ENCODE measurements at regions not wholly inside any gene's neighbourhood (a gene's known extent, or its start where the extent isn't known, plus 50 kb on each side); places are given as distances from the start of the nearest gene placed in this dataset.
A peak's percentile ranks its signal among the peaks of the same experiment; 100 is the strongest.
"Not testable (repeated sequence)": the region's sequence is repeated elsewhere in the genome, so short reads cannot be mapped to it uniquely, and the experiment has no call there.

GRCh38 chr4:26238426-26238777, 82.4 kb upstream of the RBPJ start:
- ATAC-seq (ENCODE audit: low FRiP score in 2 of 2), result no peak
- WGBS, 2 donors, result 43 to 56% methylated on average over 4 of the region's 4 CpGs
- no peaks in the 10 kb centered on the region for H3K27me3 ChIP-seq
- no peaks in the 10 kb centered on the region for H3K36me3 ChIP-seq
- TF ChIP-seq EP300 (IDR thresholded peaks at IDR 0.05) (no peak), POLR2A (IDR thresholded peaks at IDR 0.05) (no peak), POLR2AphosphoS5 (IDR thresholded peaks at IDR 0.05) (no peak), CTCF (IDR thresholded peaks at IDR 0.05) (no peak)
- peak overlapping the region in 2 of 4 donors; percentile 29 to 36 for H3K27ac ChIP-seq
- no peak overlapping the region for H3K4me3 ChIP-seq
- H3K9me3 ChIP-seq, result no peaks in the 10 kb centered on the region
- no peak for DNase-seq
- H3K4me1 ChIP-seq, result peaks cover 0 to 8% (median 0%) of the 10 kb centered on the region in 4 donors

GRCh38 chr4:26238778-26239679, 81.8 kb upstream of the RBPJ start:
- no peaks in the 10 kb centered on the region for H3K9me3 ChIP-seq
- no peaks in the 10 kb centered on the region for H3K27me3 ChIP-seq
- DNase-seq (no peak), ATAC-seq (ENCODE audit: low FRiP score in 2 of 2) (peak in 1 of 2 donors; percentile 59)
- no peaks in the 10 kb centered on the region for H3K36me3 ChIP-seq
- TF ChIP-seq POLR2AphosphoS5 (IDR thresholded peaks at IDR 0.05) (no peak), POLR2A (IDR thresholded peaks at IDR 0.05) (no peak), CTCF (IDR thresholded peaks at IDR 0.05) (no peak)
- peak overlapping the region in 3 of 4 donors; percentile 29 to 36 (median 33) for H3K27ac ChIP-seq
- no peak overlapping the region for H3K4me3 ChIP-seq
- H3K4me1 ChIP-seq, result peaks cover 0 to 8% (median 0%) of the 10 kb centered on the region in 4 donors
- WGBS, 2 donors, result 52 to 58% methylated on average over 12 of the region's 12 CpGs

- DNase-seq (no peak), ATAC-seq (ENCODE audit: low FRiP score in 2 of 2) (no peak)
- H3K36me3 ChIP-seq, result no peaks in the 10 kb centered on the region
- H3K4me1 ChIP-seq, result peaks cover 0 to 8% (median 0%) of the 10 kb centered on the region in 4 donors
- H3K27ac ChIP-seq, result peak overlapping the region in 2 of 4 donors; percentile 29 to 33
- no peak for TF ChIP-seq POLR2A (IDR thresholded peaks at IDR 0.05)
- TF ChIP-seq CTCF (IDR thresholded peaks at IDR 0.05), result no peak
- TF ChIP-seq EP300 (IDR thresholded peaks at IDR 0.05), result no peak
- TF ChIP-seq POLR2AphosphoS5 (IDR thresholded peaks at IDR 0.05), result no peak
- no peaks in the 10 kb centered on the region for H3K9me3 ChIP-seq
- no peak overlapping the region for H3K4me3 ChIP-seq
- H3K27me3 ChIP-seq, result no peaks in the 10 kb centered on the region
- WGBS, 2 donors, result 71 to 76% methylated on average over 5 of the region's 5 CpGs
These were observed 81.0 kb upstream of the RBPJ start for GRCh38 chr4:26239801-26240200.

GRCh38 chr4:26241179-26241578, 79.6 kb upstream of the RBPJ start:
- TF ChIP-seq CTCF (IDR thresholded peaks at IDR 0.05), result no peak
- H3K36me3 ChIP-seq, result no peaks in the 10 kb centered on the region
- no peak for DNase-seq
- no peak overlapping the region for H3K27ac ChIP-seq
- WGBS, 2 donors, result 85 to 87% methylated on average over 4 of the region's 4 CpGs
- H3K9me3 ChIP-seq, result no peaks in the 10 kb centered on the region
- peaks cover 0 to 8% (median 0%) of the 10 kb centered on the region in 4 donors for H3K4me1 ChIP-seq
- H3K27me3 ChIP-seq, result no peaks in the 10 kb centered on the region
- ATAC-seq (ENCODE audit: low FRiP score in 2 of 2), result no peak
- H3K4me3 ChIP-seq, result no peak overlapping the region

- no peaks in the 10 kb centered on the region for H3K9me3 ChIP-seq
- ATAC-seq (ENCODE audit: low FRiP score in 2 of 2) (no peak), DNase-seq (no peak)
- H3K4me1 ChIP-seq, result peaks cover 0 to 8% (median 0%) of the 10 kb centered on the region in 4 donors
- no peaks in the 10 kb centered on the region for H3K27me3 ChIP-seq
- TF ChIP-seq EP300 (IDR thresholded peaks at IDR 0.05) (no peak), POLR2A (IDR thresholded peaks at IDR 0.05) (no peak), CTCF (IDR thresholded peaks at IDR 0.05) (no peak), POLR2AphosphoS5 (IDR thresholded peaks at IDR 0.05) (no peak)
- no peak overlapping the region for H3K4me3 ChIP-seq
- H3K27ac ChIP-seq, result no peak overlapping the region
- no peaks in the 10 kb centered on the region for H3K36me3 ChIP-seq
These were observed 78.4 kb upstream of the RBPJ start for GRCh38 chr4:26242451-26242850.

GRCh38 chr4:26244138-26244537, 76.7 kb upstream of the RBPJ start:
- ATAC-seq (ENCODE audit: low FRiP score in 2 of 2), result peak in 1 of 2 donors; percentile 80
- H3K4me3 ChIP-seq, H3K4me1 ChIP-seq, H3K27ac ChIP-seq, H3K27me3 ChIP-seq, DNase-seq, H3K9me3 ChIP-seq, H3K36me3 ChIP-seq: not testable (repeated sequence)
- 0 to 4% methylated on average over 1 of the region's 1 CpG for WGBS, 2 donors
